Globus pallidus (tissue), 1 donor: ENCODE measurements at regions not wholly inside any gene's neighbourhood (a gene's known extent, or its start where the extent isn't known, plus 50 kb on each side); places are given as distances from the start of the nearest gene placed in this dataset.

Experiments used
- DNase-seq: peaks from one replicate; pipeline ENCODE4 v3.0.0-alpha.2; 2015; ENCODE audit warnings: low spot score

- no peak for DNase-seq
These were observed 149.8 kb downstream of the VEGFA start for GRCh38 chr6:43919774-43920173.

GRCh38 chr6:43917878-43918382, 147.9 kb downstream of the VEGFA start:
- DNase-seq, result no peak

GRCh38 chr6:43916924-43917877, 147.2 kb downstream of the VEGFA start:
- no peak for DNase-seq

- DNase-seq, result no peak
These were observed 146.2 kb downstream of the VEGFA start for GRCh38 chr6:43915986-43916923.

- no peak for DNase-seq
These were observed 145.3 kb downstream of the VEGFA start for GRCh38 chr6:43915208-43915869.

- DNase-seq, result no peak
These were observed 144.5 kb downstream of the VEGFA start for GRCh38 chr6:43914272-43915147.

GRCh38 chr6:43913375-43914271, 143.6 kb downstream of the VEGFA start:
- DNase-seq, result no peak

- no peak for DNase-seq
These were observed 142.8 kb downstream of the VEGFA start for GRCh38 chr6:43912598-43913371.

GRCh38 chr6:43912116-43912577, 142.1 kb downstream of the VEGFA start:
- no peak for DNase-seq

GRCh38 chr6:43911354-43912115, 141.5 kb downstream of the VEGFA start:
- no peak for DNase-seq

GRCh38 chr6:43910638-43911353, 140.8 kb downstream of the VEGFA start:
- no peak for DNase-seq

- no peak for DNase-seq
These were observed 140.2 kb downstream of the VEGFA start for GRCh38 chr6:43910149-43910637.

- no peak for DNase-seq
These were observed 139.6 kb downstream of the VEGFA start for GRCh38 chr6:43909474-43910148.

GRCh38 chr6:43907789-43908472, 137.9 kb downstream of the VEGFA start:
- DNase-seq, result no peak

GRCh38 chr6:43907312-43907711, 137.3 kb downstream of the VEGFA start:
- DNase-seq, result no peak
